ENCODE measurements at regions not wholly inside any gene's neighbourhood (a gene's known extent, or its start where the extent isn't known, plus 50 kb on each side); places are given as distances from the start of the nearest gene placed in this dataset.
A peak's percentile ranks its signal among the peaks of the same experiment; 100 is the strongest.

- no peak for DNase-seq
- ATAC-seq (ENCODE audit: poor library complexity) = no peak
- intact Hi-C loops (cut with DNase I) = no loop called here
These were observed 50.4 kb downstream of the ZBTB38 start for GRCh38 chr3:141418751-141419150.

- no peak for DNase-seq
- intact Hi-C loops (cut with DNase I) = no loop called here
- ATAC-seq (ENCODE audit: poor library complexity) = no peak
These were observed 51.6 kb downstream of the ZBTB38 start for GRCh38 chr3:141419946-141420345.

GRCh38 chr3:141421186-141421585 lies 52.9 kb downstream of the ZBTB38 start:
- DNase-seq = no peak
- no peak for ATAC-seq (ENCODE audit: poor library complexity)

GRCh38 chr3:141421639-141422319 lies 53.5 kb downstream of the ZBTB38 start:
- intact Hi-C loops (cut with DNase I) = no loop called here
- no peak for DNase-seq
- no peak for ATAC-seq (ENCODE audit: poor library complexity)

More at GRCh38 chr3:141421186-141421585, 52.9 kb downstream of the ZBTB38 start:
- intact Hi-C loops (cut with DNase I) = no loop called here

GRCh38 chr3:141422961-141423582 lies 54.8 kb downstream of the ZBTB38 start:
- peak; percentile 50 for ATAC-seq (ENCODE audit: poor library complexity)
- intact Hi-C loops (cut with DNase I) = no loop called here
- no peak for DNase-seq

- DNase-seq (no peak), ATAC-seq (ENCODE audit: poor library complexity) (no peak)
- intact Hi-C loops (cut with DNase I) = no loop called here
These were observed 57.4 kb downstream of the ZBTB38 start for GRCh38 chr3:141425523-141426233.

GRCh38 chr3:141426404-141427034 lies 58.2 kb downstream of the ZBTB38 start:
- ATAC-seq (ENCODE audit: poor library complexity) (peak; percentile 76), DNase-seq (peak; percentile 86)
- intact Hi-C loops (cut with DNase I) = no loop called here

- DNase-seq = no peak
- intact Hi-C loops (cut with DNase I) = no loop called here
- no peak for ATAC-seq (ENCODE audit: poor library complexity)
These were observed 59.1 kb upstream of the RASA2 start for GRCh38 chr3:141427764-141428163.

- intact Hi-C loops (cut with DNase I) = no loop called here
- peak; percentile 76 for ATAC-seq (ENCODE audit: poor library complexity)
- peak; percentile 52 for DNase-seq
These were observed 57.3 kb upstream of the RASA2 start for GRCh38 chr3:141429371-141430035.

GRCh38 chr3:141430316-141430715 lies 56.5 kb upstream of the RASA2 start:
- ATAC-seq (ENCODE audit: poor library complexity) (no peak), DNase-seq (no peak)
- intact Hi-C loops (cut with DNase I) = no loop called here

GRCh38 chr3:141431411-141432378 lies 55.1 kb upstream of the RASA2 start:
- ATAC-seq (ENCODE audit: poor library complexity) = no peak
- intact Hi-C loops (cut with DNase I) = no loop called here
- DNase-seq = no peak

GRCh38 chr3:141432904-141433303 lies 53.9 kb upstream of the RASA2 start:
- DNase-seq (no peak), ATAC-seq (ENCODE audit: poor library complexity) (no peak)
- intact Hi-C loops (cut with DNase I) = no loop called here

GRCh38 chr3:141434255-141434654 lies 52.6 kb upstream of the RASA2 start:
- intact Hi-C loops (cut with DNase I) = no loop called here
- DNase-seq (no peak), ATAC-seq (ENCODE audit: poor library complexity) (no peak)

- DNase-seq (no peak), ATAC-seq (ENCODE audit: poor library complexity) (peak; percentile 64)
- intact Hi-C loops (cut with DNase I) = loop anchor here (5.0 kb wide), 1 partner anchor 34 kb away; no protein-coding TSS in a partner anchor
These were observed 50.6 kb upstream of the RASA2 start for GRCh38 chr3:141436180-141436579.
